ENCODE measurements at regions not wholly inside any gene's neighbourhood (a gene's known extent, or its start where the extent isn't known, plus 50 kb on each side); places are given as distances from the start of the nearest gene placed in this dataset.
"Not testable (repeated sequence)": the region's sequence is repeated elsewhere in the genome, so short reads cannot be mapped to it uniquely, and the experiment has no call there.

- ChIA-PET CTCF (interaction anchor here (0.7 kb wide), 1 partner anchor 9 kb away, joined by 3 read pairs; no protein-coding TSS in a partner anchor), POLR2A (no interaction called here)
- no peak for DNase-seq (ENCODE audit: extremely low spot score)
- no peak for TF ChIP-seq BHLHE40 (IDR thresholded peaks at IDR 0.05; ENCODE audit: borderline replicate concordance)
- TF ChIP-seq NFRKB (IDR thresholded peaks at IDR 0.05) = no peak
- TF ChIP-seq PKNOX1 (IDR thresholded peaks at IDR 0.05) = no peak
- TF ChIP-seq HDGF (IDR thresholded peaks at IDR 0.05; ENCODE audit: borderline replicate concordance) = no peak
- no peak for TF ChIP-seq SP1 (IDR thresholded peaks at IDR 0.05)
- TF ChIP-seq L3MBTL2 (conservative IDR thresholded peaks at IDR 0.05) = no peak
- no peak for TF ChIP-seq ELF4 (IDR thresholded peaks at IDR 0.05)
- TF ChIP-seq FOXM1 (IDR thresholded peaks at IDR 0.05; ENCODE audit: borderline replicate concordance) = no peak
- no peak for TF ChIP-seq LEF1 (IDR thresholded peaks at IDR 0.05; ENCODE audit: borderline replicate concordance)
- TF ChIP-seq CTBP1 (IDR thresholded peaks at IDR 0.05; ENCODE audit: borderline replicate concordance) = no peak
- no peak for TF ChIP-seq FOXK2 (IDR thresholded peaks at IDR 0.05)
- TF ChIP-seq ZNF384 (IDR thresholded peaks at IDR 0.05) = no peak
- no peak for TF ChIP-seq FOXA1 (IDR thresholded peaks at IDR 0.05)
These were observed 1024.8 kb downstream of the TSN start for GRCh38 chr2:122780251-122780650.

- TF ChIP-seq ELF4 (IDR thresholded peaks at IDR 0.05) (no peak), SUZ12 (IDR thresholded peaks at IDR 0.05) (no peak), PKNOX1 (IDR thresholded peaks at IDR 0.05) (no peak), SP1 (IDR thresholded peaks at IDR 0.05) (no peak), BHLHE40 (IDR thresholded peaks at IDR 0.05; ENCODE audit: borderline replicate concordance) (no peak)
- ChIA-PET POLR2A (no interaction called here), CTCF (no interaction called here)
- DNase-seq (ENCODE audit: extremely low spot score) = no peak
These were observed 1038.6 kb downstream of the TSN start for GRCh38 chr2:122794100-122794499.

GRCh38 chr2:122795763-122796162 lies 1040.3 kb downstream of the TSN start:
- TF ChIP-seq BHLHE40 (IDR thresholded peaks at IDR 0.05; ENCODE audit: borderline replicate concordance) (no peak), ELF4 (IDR thresholded peaks at IDR 0.05) (no peak), FOXA1 (IDR thresholded peaks at IDR 0.05) (no peak), FOXK2 (IDR thresholded peaks at IDR 0.05) (no peak)
- no peak for DNase-seq (ENCODE audit: extremely low spot score)
- POLR2A ChIA-PET = no interaction called here
- CTCF ChIA-PET = no interaction called here

GRCh38 chr2:122799391-122799790 lies 1043.9 kb downstream of the TSN start:
- POLR2A ChIA-PET = no interaction called here
- DNase-seq (ENCODE audit: extremely low spot score) = no peak
- CTCF ChIA-PET = no interaction called here
- no peak for TF ChIP-seq SUZ12 (IDR thresholded peaks at IDR 0.05)
- no peak for TF ChIP-seq CTBP1 (IDR thresholded peaks at IDR 0.05; ENCODE audit: borderline replicate concordance)
- no peak for TF ChIP-seq SP1 (IDR thresholded peaks at IDR 0.05)

GRCh38 chr2:122800781-122801180 lies 1045.3 kb downstream of the TSN start:
- no peak for TF ChIP-seq LEF1 (IDR thresholded peaks at IDR 0.05; ENCODE audit: borderline replicate concordance)
- DNase-seq (ENCODE audit: extremely low spot score) = no peak
- ChIA-PET POLR2A (no interaction called here), CTCF (no interaction called here)

GRCh38 chr2:122804494-122804893 lies 1049.0 kb downstream of the TSN start:
- CTCF ChIA-PET = no interaction called here
- no peak for TF ChIP-seq ARNT (IDR thresholded peaks at IDR 0.05)
- TF ChIP-seq FOXK2 (IDR thresholded peaks at IDR 0.05) = no peak
- no peak for TF ChIP-seq CTBP1 (IDR thresholded peaks at IDR 0.05; ENCODE audit: borderline replicate concordance)
- TF ChIP-seq ZNF384 (IDR thresholded peaks at IDR 0.05) = no peak
- no peak for TF ChIP-seq FOXA1 (IDR thresholded peaks at IDR 0.05)
- TF ChIP-seq NFRKB (IDR thresholded peaks at IDR 0.05) = no peak
- no peak for TF ChIP-seq HDGF (IDR thresholded peaks at IDR 0.05; ENCODE audit: borderline replicate concordance)
- TF ChIP-seq SP1 (IDR thresholded peaks at IDR 0.05) = no peak
- TF ChIP-seq LEF1 (IDR thresholded peaks at IDR 0.05; ENCODE audit: borderline replicate concordance) = no peak
- no peak for TF ChIP-seq L3MBTL2 (conservative IDR thresholded peaks at IDR 0.05)
- POLR2A ChIA-PET = no interaction called here
- DNase-seq (ENCODE audit: extremely low spot score) = no peak

- ChIA-PET POLR2A (no interaction called here), CTCF (no interaction called here)
- DNase-seq (ENCODE audit: extremely low spot score) = no peak
- TF ChIP-seq FOXK2 (IDR thresholded peaks at IDR 0.05) (no peak), SP1 (IDR thresholded peaks at IDR 0.05) (no peak), CTBP1 (IDR thresholded peaks at IDR 0.05; ENCODE audit: borderline replicate concordance) (no peak), FOXM1 (IDR thresholded peaks at IDR 0.05; ENCODE audit: borderline replicate concordance) (no peak)
These were observed 1049.9 kb downstream of the TSN start for GRCh38 chr2:122805346-122805745.

- no peak for TF ChIP-seq ZNF384 (IDR thresholded peaks at IDR 0.05)
- no peak for DNase-seq (ENCODE audit: extremely low spot score)
- POLR2A ChIA-PET = no interaction called here
- CTCF ChIA-PET = no interaction called here
These were observed 1053.0 kb downstream of the TSN start for GRCh38 chr2:122808286-122808969.

- CTCF ChIA-PET; DNase-seq (ENCODE audit: extremely low spot score); POLR2A ChIA-PET: not testable (repeated sequence)
These were observed 1056.8 kb downstream of the TSN start for GRCh38 chr2:122812214-122812613.

All from HEK293T (cell line).